GM12865 (cell line): ENCODE measurements at regions not wholly inside any gene's neighbourhood (a gene's known extent, or its start where the extent isn't known, plus 50 kb on each side); places are given as distances from the start of the nearest gene placed in this dataset.

Experiments
- DNase-seq: peaks from one replicate; pipeline ENCODE4 v3.0.0; 2010; ENCODE audit warnings: low read depth
- H3K4me3 ChIP-seq: 2 replicates; pipeline ENCODE4 v1.5.1; 2011; ENCODE audit warnings: mild to moderate bottlenecking, low read depth, low read length, control low read depth
- CTCF ChIP-seq: IDR thresholded peaks from 2 replicates; pipeline ENCODE4 v1.5.1; 2011; ENCODE audit warnings: low read length, control low read depth, low read depth, inconsistent platforms; ENCODE audit not compliant: insufficient read depth; ENCODE audit errors: missing control alignments

- no peak for DNase-seq
- TF ChIP-seq CTCF = no peak
- no peak overlapping the region for H3K4me3 ChIP-seq
These were observed 86.1 kb downstream of the ZNF518B start for GRCh38 chr4:10371121-10371520.

DNA sequence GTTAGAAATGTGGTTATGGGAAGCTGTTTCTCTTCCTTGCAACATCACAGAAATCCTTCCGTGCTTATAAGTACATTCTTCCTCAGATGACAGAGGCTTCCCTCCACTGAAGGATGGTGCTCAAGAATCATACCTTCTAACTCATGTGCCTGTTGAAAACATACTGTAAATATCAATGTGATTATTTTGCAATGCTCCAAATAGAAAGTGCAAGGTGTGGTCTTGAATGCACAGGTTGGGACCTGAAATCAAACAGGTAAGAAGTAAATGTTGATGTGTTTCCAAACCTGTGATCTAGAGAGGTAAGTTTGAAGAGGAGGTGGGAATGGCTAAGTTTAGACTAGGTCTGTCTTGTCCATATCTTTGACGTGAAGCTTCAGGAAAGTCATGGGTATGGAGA, 87.7 kb downstream of the ZNF518B start:
- no peak overlapping the region for H3K4me3 ChIP-seq
- TF ChIP-seq CTCF = no peak
- no peak for DNase-seq

- H3K4me3 ChIP-seq = no peak overlapping the region
- DNase-seq = no peak
- no peak for TF ChIP-seq CTCF
These were observed 90.6 kb downstream of the ZNF518B start for GRCh38 chr4:10366628-10367027.

- H3K4me3 ChIP-seq = no peak overlapping the region
- no peak for DNase-seq
- no peak for TF ChIP-seq CTCF
These were observed 93.0 kb downstream of the ZNF518B start for GRCh38 chr4:10364194-10364593.

DNA sequence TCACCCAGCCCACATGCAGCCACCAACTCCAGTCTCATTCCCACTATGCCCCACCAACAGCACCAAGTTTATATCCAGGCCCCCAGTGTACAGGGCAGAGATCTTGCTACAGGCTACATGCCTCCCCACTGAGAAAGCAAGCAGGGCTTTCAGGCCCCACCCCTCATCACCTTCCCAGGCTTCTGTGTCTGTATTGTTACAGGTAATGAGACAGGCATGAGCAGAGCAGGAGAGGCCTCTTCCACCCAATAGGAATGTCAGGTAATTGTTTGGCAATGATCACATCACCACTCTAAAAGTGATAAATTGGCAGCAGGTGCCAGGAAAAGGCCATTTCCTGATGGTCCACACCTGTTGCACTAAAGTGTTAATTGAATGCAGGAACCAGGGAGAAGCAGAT, 102.5 kb downstream of the ZNF518B start:
- DNase-seq = no peak
- TF ChIP-seq CTCF = no peak
- H3K4me3 ChIP-seq = no peak overlapping the region

- DNase-seq = no peak
- H3K4me3 ChIP-seq = no peak overlapping the region
- TF ChIP-seq CTCF = no peak
These were observed 103.0 kb downstream of the ZNF518B start for GRCh38 chr4:10354225-10354624.

- H3K4me3 ChIP-seq = no peak overlapping the region
- TF ChIP-seq CTCF = no peak
- DNase-seq = no peak
These were observed 104.1 kb downstream of the ZNF518B start for GRCh38 chr4:10353110-10353509.
